GM11168 (cell line): ENCODE measurements at regions not wholly inside any gene's neighbourhood (a gene's known extent, or its start where the extent isn't known, plus 50 kb on each side); places are given as distances from the start of the nearest gene placed in this dataset.
"Not testable (repeated sequence)": the region's sequence is repeated elsewhere in the genome, so short reads cannot be mapped to it uniquely, and the experiment has no call there.

ENCODE experiments used
- in situ Hi-C: fragments of 300-500 bp; cut with MboI; formaldehyde crosslinking; loops from one replicate; pipeline ENCODE4 v1.12.0; 2022; ENCODE audit warnings: low sequenced_read_pairs; ENCODE audit not compliant: unreplicated experiment

GRCh38 chr1:146729642-146730344 is 208.3 kb upstream of the NBPF12 start:
- in situ Hi-C loops = not testable (repeated sequence)

- in situ Hi-C loops = not testable (repeated sequence)
Observed at GRCh38 chr1:146715054-146715453, 223.1 kb upstream of the NBPF12 start.

GRCh38 chr1:146710838-146711521 is 227.1 kb upstream of the NBPF12 start:
- in situ Hi-C loops = not testable (repeated sequence)

GRCh38 chr1:146709302-146709701 is 228.8 kb upstream of the NBPF12 start:
- in situ Hi-C loops = not testable (repeated sequence)

- in situ Hi-C loops = not testable (repeated sequence)
Observed at GRCh38 chr1:146704162-146704724, 233.9 kb upstream of the NBPF12 start.

- in situ Hi-C loops = not testable (repeated sequence)
Observed at GRCh38 chr1:146701320-146701719, 236.8 kb upstream of the NBPF12 start.

GRCh38 chr1:146695388-146695787 is 242.7 kb upstream of the NBPF12 start:
- in situ Hi-C loops = not testable (repeated sequence)

- in situ Hi-C loops = not testable (repeated sequence)
Observed at GRCh38 chr1:146691798-146692197, 246.3 kb upstream of the NBPF12 start.

GRCh38 chr1:146688893-146689292 is 249.2 kb upstream of the NBPF12 start:
- in situ Hi-C loops = not testable (repeated sequence)

GRCh38 chr1:146686777-146687366 is 251.3 kb upstream of the NBPF12 start:
- in situ Hi-C loops = not testable (repeated sequence)

- in situ Hi-C loops = not testable (repeated sequence)
Observed at GRCh38 chr1:146683126-146683429, 255.0 kb upstream of the NBPF12 start.

- in situ Hi-C loops = not testable (repeated sequence)
Observed at GRCh38 chr1:146682227-146683125, 255.6 kb upstream of the NBPF12 start.

- in situ Hi-C loops = not testable (repeated sequence)
Observed at GRCh38 chr1:146673729-146674299, 264.3 kb upstream of the NBPF12 start.

GRCh38 chr1:146672608-146673007 is 265.5 kb upstream of the NBPF12 start:
- in situ Hi-C loops = not testable (repeated sequence)

- in situ Hi-C loops = not testable (repeated sequence)
Observed at GRCh38 chr1:146671588-146671987, 266.5 kb upstream of the NBPF12 start.

- in situ Hi-C loops = not testable (repeated sequence)
Observed at GRCh38 chr1:146670832-146671566, 267.1 kb upstream of the NBPF12 start.

GRCh38 chr1:146666275-146666674 is 271.8 kb upstream of the NBPF12 start:
- in situ Hi-C loops = not testable (repeated sequence)

GRCh38 chr1:146660242-146660641 is 277.9 kb upstream of the NBPF12 start:
- in situ Hi-C loops = not testable (repeated sequence)

GRCh38 chr1:146656356-146657060 is 281.6 kb upstream of the NBPF12 start:
- in situ Hi-C loops = not testable (repeated sequence)
